ENCODE measurements at regions not wholly inside any gene's neighbourhood (a gene's known extent, or its start where the extent isn't known, plus 50 kb on each side); places are given as distances from the start of the nearest gene placed in this dataset.

- H3K27me3 ChIP-seq (ENCODE audit: insufficient read depth, low read length, poor library complexity): no peaks in the 10 kb centered on the region
- no CpG with 5 or more reads among the region's 5 CpGs for WGBS (ENCODE audit: extremely low coverage, insufficient coverage, low lambda C conversion rate)
- no peak overlapping the region for H3K23ac ChIP-seq (ENCODE audit: low read length)
- H3K27ac ChIP-seq (ENCODE audit: low read depth, low read length): no peak overlapping the region
- no peaks in the 10 kb centered on the region for H3K4me1 ChIP-seq (ENCODE audit: control insufficient read depth, low read depth, low read length)
- no peak overlapping the region for H3K56ac ChIP-seq (ENCODE audit: low read length)
- no peak overlapping the region for H3K4me3 ChIP-seq (ENCODE audit: low read length)
- no peak overlapping the region for H2BK5ac ChIP-seq (ENCODE audit: low read length)
- H3K79me2 ChIP-seq (ENCODE audit: control insufficient read depth, insufficient read depth, low read length): no peaks in the 10 kb centered on the region
- H3K36me3 ChIP-seq (ENCODE audit: control insufficient read depth, insufficient read depth, low read length): no peaks in the 10 kb centered on the region
- no peak overlapping the region for H3K18ac ChIP-seq (ENCODE audit: low read length)
- no peak overlapping the region for H2BK15ac ChIP-seq (replicated peaks; ENCODE audit: low read depth)
- H2BK120ac ChIP-seq (ENCODE audit: low read depth, low read length): no peak overlapping the region
- H3K9ac ChIP-seq (ENCODE audit: low read length): no peak overlapping the region
- H2AK5ac ChIP-seq (ENCODE audit: low read length): no peak overlapping the region
- no peak overlapping the region for H4K8ac ChIP-seq (ENCODE audit: low read depth, low read length)
- H3K79me1 ChIP-seq (ENCODE audit: low read length): no peaks in the 10 kb centered on the region
- no peak overlapping the region for H4K5ac ChIP-seq (ENCODE audit: low read length)
- no peak overlapping the region for H3K4me2 ChIP-seq (ENCODE audit: low read length)
- H3K4ac ChIP-seq (ENCODE audit: low read depth, low read length): no peak overlapping the region
- DNase-seq: no peak
Measured at GRCh38 chr10:10701084-10701611, 316.5 kb upstream of the CELF2 start.

- no peak overlapping the region for H3K4ac ChIP-seq (ENCODE audit: low read depth, low read length)
- H4K5ac ChIP-seq (ENCODE audit: low read length): no peak overlapping the region
- no peak overlapping the region for H2AK5ac ChIP-seq (ENCODE audit: low read length)
- H2BK120ac ChIP-seq (ENCODE audit: low read depth, low read length): no peak overlapping the region
- no peaks in the 10 kb centered on the region for H3K4me1 ChIP-seq (ENCODE audit: control insufficient read depth, low read depth, low read length)
- H3K4me2 ChIP-seq (ENCODE audit: low read length): no peak overlapping the region
- H3K27ac ChIP-seq (ENCODE audit: low read depth, low read length): no peak overlapping the region
- H3K36me3 ChIP-seq (ENCODE audit: control insufficient read depth, insufficient read depth, low read length): no peaks in the 10 kb centered on the region
- H3K23ac ChIP-seq (ENCODE audit: low read length): no peak overlapping the region
- no peak overlapping the region for H3K9ac ChIP-seq (ENCODE audit: low read length)
- H3K56ac ChIP-seq (ENCODE audit: low read length): no peak overlapping the region
- H3K4me3 ChIP-seq (ENCODE audit: low read length): no peak overlapping the region
- H3K79me2 ChIP-seq (ENCODE audit: control insufficient read depth, insufficient read depth, low read length): no peaks in the 10 kb centered on the region
- no peaks in the 10 kb centered on the region for H3K79me1 ChIP-seq (ENCODE audit: low read length)
- no peak for DNase-seq
- H2BK15ac ChIP-seq (replicated peaks; ENCODE audit: low read depth): no peak overlapping the region
- no CpG with 5 or more reads among the region's 1 CpG for WGBS (ENCODE audit: extremely low coverage, insufficient coverage, low lambda C conversion rate)
- no peak overlapping the region for H2BK5ac ChIP-seq (ENCODE audit: low read length)
- no peak overlapping the region for H3K18ac ChIP-seq (ENCODE audit: low read length)
- H3K27me3 ChIP-seq (ENCODE audit: insufficient read depth, low read length, poor library complexity): no peaks in the 10 kb centered on the region
- no peak overlapping the region for H4K8ac ChIP-seq (ENCODE audit: low read depth, low read length)
Measured at GRCh38 chr10:10702211-10702610, 315.5 kb upstream of the CELF2 start.

DNA sequence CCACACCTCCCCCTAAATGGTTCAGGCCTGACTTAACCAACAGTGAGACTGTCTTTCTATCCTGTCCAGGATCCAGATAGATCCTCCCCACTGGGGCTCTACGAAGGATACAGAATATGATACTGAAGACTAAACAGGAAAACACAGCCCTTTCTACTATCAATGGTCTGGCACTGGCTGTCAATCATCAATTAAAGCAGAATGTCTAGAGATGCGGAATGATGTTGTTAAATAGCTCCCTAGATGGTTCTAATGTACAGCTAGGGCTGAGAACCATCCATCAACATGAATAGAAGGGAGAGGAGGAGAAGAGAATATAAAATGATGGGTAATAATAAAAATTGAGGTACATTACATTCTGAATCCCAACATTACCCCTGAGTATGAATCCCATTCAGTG lies 314.3 kb upstream of the CELF2 start:
- H3K23ac ChIP-seq (ENCODE audit: low read length): no peak overlapping the region
- H3K9ac ChIP-seq (ENCODE audit: low read length): no peak overlapping the region
- no peak overlapping the region for H2BK5ac ChIP-seq (ENCODE audit: low read length)
- no peak overlapping the region for H3K4me3 ChIP-seq (ENCODE audit: low read length)
- no peak overlapping the region for H2BK15ac ChIP-seq (replicated peaks; ENCODE audit: low read depth)
- H3K56ac ChIP-seq (ENCODE audit: low read length): no peak overlapping the region
- DNase-seq: no peak
- no peaks in the 10 kb centered on the region for H3K27me3 ChIP-seq (ENCODE audit: insufficient read depth, low read length, poor library complexity)
- H3K27ac ChIP-seq (ENCODE audit: low read depth, low read length): no peak overlapping the region
- H2AK5ac ChIP-seq (ENCODE audit: low read length): no peak overlapping the region
- no CpG with 5 or more reads among the region's 2 CpGs for WGBS (ENCODE audit: extremely low coverage, insufficient coverage, low lambda C conversion rate)
- no peaks in the 10 kb centered on the region for H3K79me2 ChIP-seq (ENCODE audit: control insufficient read depth, insufficient read depth, low read length)
- H3K4me2 ChIP-seq (ENCODE audit: low read length): no peak overlapping the region
- no peak overlapping the region for H3K18ac ChIP-seq (ENCODE audit: low read length)
- H3K79me1 ChIP-seq (ENCODE audit: low read length): no peaks in the 10 kb centered on the region
- no peak overlapping the region for H4K8ac ChIP-seq (ENCODE audit: low read depth, low read length)
- H2BK120ac ChIP-seq (ENCODE audit: low read depth, low read length): no peak overlapping the region
- no peaks in the 10 kb centered on the region for H3K4me1 ChIP-seq (ENCODE audit: control insufficient read depth, low read depth, low read length)
- H3K36me3 ChIP-seq (ENCODE audit: control insufficient read depth, insufficient read depth, low read length): no peaks in the 10 kb centered on the region
- no peak overlapping the region for H3K4ac ChIP-seq (ENCODE audit: low read depth, low read length)
- H4K5ac ChIP-seq (ENCODE audit: low read length): no peak overlapping the region

- H3K4ac ChIP-seq (ENCODE audit: low read depth, low read length): no peak overlapping the region
- H2BK15ac ChIP-seq (replicated peaks; ENCODE audit: low read depth): no peak overlapping the region
- H2BK120ac ChIP-seq (ENCODE audit: low read depth, low read length): no peak overlapping the region
- H3K36me3 ChIP-seq (ENCODE audit: control insufficient read depth, insufficient read depth, low read length): no peaks in the 10 kb centered on the region
- WGBS (ENCODE audit: extremely low coverage, insufficient coverage, low lambda C conversion rate): no CpG with 5 or more reads among the region's 7 CpGs
- no peaks in the 10 kb centered on the region for H3K27me3 ChIP-seq (ENCODE audit: insufficient read depth, low read length, poor library complexity)
- no peaks in the 10 kb centered on the region for H3K4me1 ChIP-seq (ENCODE audit: control insufficient read depth, low read depth, low read length)
- H4K8ac ChIP-seq (ENCODE audit: low read depth, low read length): no peak overlapping the region
- no peak overlapping the region for H3K18ac ChIP-seq (ENCODE audit: low read length)
- H3K9ac ChIP-seq (ENCODE audit: low read length): no peak overlapping the region
- no peaks in the 10 kb centered on the region for H3K79me1 ChIP-seq (ENCODE audit: low read length)
- no peak overlapping the region for H3K56ac ChIP-seq (ENCODE audit: low read length)
- no peak overlapping the region for H3K23ac ChIP-seq (ENCODE audit: low read length)
- no peak overlapping the region for H3K27ac ChIP-seq (ENCODE audit: low read depth, low read length)
- no peaks in the 10 kb centered on the region for H3K79me2 ChIP-seq (ENCODE audit: control insufficient read depth, insufficient read depth, low read length)
- no peak overlapping the region for H2BK5ac ChIP-seq (ENCODE audit: low read length)
- no peak overlapping the region for H3K4me3 ChIP-seq (ENCODE audit: low read length)
- DNase-seq: no peak
- H4K5ac ChIP-seq (ENCODE audit: low read length): no peak overlapping the region
- H2AK5ac ChIP-seq (ENCODE audit: low read length): no peak overlapping the region
- no peak overlapping the region for H3K4me2 ChIP-seq (ENCODE audit: low read length)
Measured at GRCh38 chr10:10712155-10712704, 305.4 kb upstream of the CELF2 start.

DNA sequence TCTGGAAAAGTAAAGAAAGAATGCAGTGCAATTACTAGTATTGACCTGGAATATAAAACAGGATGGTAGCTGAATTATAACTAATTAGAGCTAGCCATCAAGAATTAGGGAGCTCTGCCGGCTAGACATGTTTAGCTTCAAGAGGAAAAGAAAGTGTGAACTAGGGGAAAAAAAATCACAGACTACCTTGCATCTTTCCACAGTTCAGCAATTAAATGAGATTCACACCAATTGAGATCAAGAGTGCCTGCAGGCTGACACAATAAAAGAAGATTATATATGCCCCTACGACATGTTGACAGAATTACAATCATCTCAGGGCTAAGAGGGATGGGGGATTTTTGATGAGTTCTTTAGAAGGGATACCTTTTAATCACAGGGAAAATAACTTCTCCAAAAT lies 303.3 kb upstream of the CELF2 start:
- H3K36me3 ChIP-seq (ENCODE audit: control insufficient read depth, insufficient read depth, low read length): no peaks in the 10 kb centered on the region
- no peak overlapping the region for H3K9ac ChIP-seq (ENCODE audit: low read length)
- no peak overlapping the region for H3K23ac ChIP-seq (ENCODE audit: low read length)
- no peak overlapping the region for H4K8ac ChIP-seq (ENCODE audit: low read depth, low read length)
- H3K27me3 ChIP-seq (ENCODE audit: insufficient read depth, low read length, poor library complexity): no peaks in the 10 kb centered on the region
- H2AK5ac ChIP-seq (ENCODE audit: low read length): no peak overlapping the region
- no peaks in the 10 kb centered on the region for H3K79me2 ChIP-seq (ENCODE audit: control insufficient read depth, insufficient read depth, low read length)
- no peaks in the 10 kb centered on the region for H3K79me1 ChIP-seq (ENCODE audit: low read length)
- no peak overlapping the region for H3K18ac ChIP-seq (ENCODE audit: low read length)
- H3K56ac ChIP-seq (ENCODE audit: low read length): no peak overlapping the region
- no peak overlapping the region for H3K27ac ChIP-seq (ENCODE audit: low read depth, low read length)
- H2BK15ac ChIP-seq (replicated peaks; ENCODE audit: low read depth): no peak overlapping the region
- no peak overlapping the region for H3K4me3 ChIP-seq (ENCODE audit: low read length)
- DNase-seq: no peak
- no peak overlapping the region for H3K4ac ChIP-seq (ENCODE audit: low read depth, low read length)
- no CpG with 5 or more reads among the region's 2 CpGs for WGBS (ENCODE audit: extremely low coverage, insufficient coverage, low lambda C conversion rate)
- no peak overlapping the region for H4K5ac ChIP-seq (ENCODE audit: low read length)
- no peak overlapping the region for H2BK5ac ChIP-seq (ENCODE audit: low read length)
- H3K4me1 ChIP-seq (ENCODE audit: control insufficient read depth, low read depth, low read length): no peaks in the 10 kb centered on the region
- no peak overlapping the region for H2BK120ac ChIP-seq (ENCODE audit: low read depth, low read length)
- no peak overlapping the region for H3K4me2 ChIP-seq (ENCODE audit: low read length)

- Histone ChIP-seq H3K18ac (ENCODE audit: low read length) (no peak overlapping the region), H3K4ac (ENCODE audit: low read depth, low read length) (no peak overlapping the region), H3K9ac (ENCODE audit: low read length) (no peak overlapping the region), H3K36me3 (ENCODE audit: control insufficient read depth, insufficient read depth, low read length) (no peaks in the 10 kb centered on the region), H3K4me2 (ENCODE audit: low read length) (no peak overlapping the region), H3K27ac (ENCODE audit: low read depth, low read length) (no peak overlapping the region), H3K56ac (ENCODE audit: low read length) (no peak overlapping the region), H2AK5ac (ENCODE audit: low read length) (no peak overlapping the region), H3K23ac (ENCODE audit: low read length) (no peak overlapping the region), H4K5ac (ENCODE audit: low read length) (no peak overlapping the region), H2BK120ac (ENCODE audit: low read depth, low read length) (no peak overlapping the region), H3K27me3 (ENCODE audit: insufficient read depth, low read length, poor library complexity) (no peaks in the 10 kb centered on the region), H3K4me1 (ENCODE audit: control insufficient read depth, low read depth, low read length) (no peaks in the 10 kb centered on the region), H2BK15ac (replicated peaks; ENCODE audit: low read depth) (no peak overlapping the region), H3K79me2 (ENCODE audit: control insufficient read depth, insufficient read depth, low read length) (no peaks in the 10 kb centered on the region), H3K4me3 (ENCODE audit: low read length) (no peak overlapping the region), H4K8ac (ENCODE audit: low read depth, low read length) (no peak overlapping the region), H3K79me1 (ENCODE audit: low read length) (no peaks in the 10 kb centered on the region), H2BK5ac (ENCODE audit: low read length) (no peak overlapping the region)
- no CpG with 5 or more reads among the region's 4 CpGs for WGBS (ENCODE audit: extremely low coverage, insufficient coverage, low lambda C conversion rate)
- DNase-seq: no peak
Measured at GRCh38 chr10:10716972-10717371, 300.7 kb upstream of the CELF2 start.

Measured in mesendoderm (in vitro differentiated cells).